ENCODE measurements at regions not wholly inside any gene's neighbourhood (a gene's known extent, or its start where the extent isn't known, plus 50 kb on each side); places are given as distances from the start of the nearest gene placed in this dataset.
"Not testable (repeated sequence)": the region's sequence is repeated elsewhere in the genome, so short reads cannot be mapped to it uniquely, and the experiment has no call there.

GRCh38 chr13:50129081-50129705, 113.9 kb downstream of the KCNRG start:
- DNase-seq (ENCODE audit: low read depth in 3 of 3, low spot score in 2 of 3) = no peak

GRCh38 chr13:50129706-50130122, 114.5 kb downstream of the KCNRG start:
- peak in 1 of 3 donors; percentile 32 for DNase-seq (ENCODE audit: low read depth in 3 of 3, low spot score in 2 of 3)

GRCh38 chr13:50130123-50130946, 115.1 kb downstream of the KCNRG start:
- peak in 1 of 3 donors; percentile 19 for DNase-seq (ENCODE audit: low read depth in 3 of 3, low spot score in 2 of 3)

GRCh38 chr13:50131920-50132903, 117.0 kb downstream of the KCNRG start:
- peak in 2 of 3 donors; percentile 23 for DNase-seq (ENCODE audit: low read depth in 3 of 3, low spot score in 2 of 3)

GRCh38 chr13:50132904-50133357, 117.7 kb downstream of the KCNRG start:
- DNase-seq (ENCODE audit: low read depth in 3 of 3, low spot score in 2 of 3) = peak in 2 of 3 donors; percentile 34 to 45

GRCh38 chr13:50133358-50133953, 118.2 kb downstream of the KCNRG start:
- DNase-seq (ENCODE audit: low read depth in 3 of 3, low spot score in 2 of 3) = no peak

- DNase-seq (ENCODE audit: low read depth in 3 of 3, low spot score in 2 of 3) = no peak
Measured at GRCh38 chr13:50136226-50136625, 121.0 kb downstream of the KCNRG start.

GRCh38 chr13:50136678-50137077, 121.4 kb downstream of the KCNRG start:
- DNase-seq (ENCODE audit: low read depth in 3 of 3, low spot score in 2 of 3) = no peak

- not testable (repeated sequence) for DNase-seq (ENCODE audit: low read depth in 3 of 3, low spot score in 2 of 3)
Measured at GRCh38 chr13:50139435-50139934, 124.2 kb downstream of the KCNRG start.

- no peak for DNase-seq (ENCODE audit: low read depth in 3 of 3, low spot score in 2 of 3)
Measured at GRCh38 chr13:50140153-50140552, 124.9 kb downstream of the KCNRG start.

GRCh38 chr13:50140581-50141374, 125.5 kb downstream of the KCNRG start:
- no peak for DNase-seq (ENCODE audit: low read depth in 3 of 3, low spot score in 2 of 3)

- DNase-seq (ENCODE audit: low read depth in 3 of 3, low spot score in 2 of 3) = no peak
Measured at GRCh38 chr13:50141375-50141975, 126.2 kb downstream of the KCNRG start.

GRCh38 chr13:50144246-50145160, 129.3 kb downstream of the KCNRG start:
- no peak for DNase-seq (ENCODE audit: low read depth in 3 of 3, low spot score in 2 of 3)

GRCh38 chr13:50149214-50149613, 134.0 kb downstream of the KCNRG start:
- no peak for DNase-seq (ENCODE audit: low read depth in 3 of 3, low spot score in 2 of 3)

- no peak for DNase-seq (ENCODE audit: low read depth in 3 of 3, low spot score in 2 of 3)
Measured at GRCh38 chr13:50149932-50150331, 134.7 kb downstream of the KCNRG start.

- no peak for DNase-seq (ENCODE audit: low read depth in 3 of 3, low spot score in 2 of 3)
Measured at GRCh38 chr13:50152224-50152623, 137.0 kb downstream of the KCNRG start.

GRCh38 chr13:50152655-50153309, 137.5 kb downstream of the KCNRG start:
- DNase-seq (ENCODE audit: low read depth in 3 of 3, low spot score in 2 of 3) = no peak
